22Rv1 (cell line): ENCODE measurements at regions not wholly inside any gene's neighbourhood (a gene's known extent, or its start where the extent isn't known, plus 50 kb on each side); places are given as distances from the start of the nearest gene placed in this dataset.

Experiments used
- CTCF ChIP-seq: fragments of 450-650 bp; IDR thresholded peaks from 2 replicates; pipeline ENCODE4 v1.5.1; 2017; ENCODE audit warnings: mild to moderate bottlenecking
- ZFX ChIP-seq: fragments of 450-650 bp; IDR thresholded peaks from 2 replicates; pipeline ENCODE4 v1.6.1; 2017; ENCODE audit warnings: antibody characterized with exemption, borderline replicate concordance

- TF ChIP-seq CTCF: no peak
- TF ChIP-seq ZFX: no peak
Observed at GRCh38 chr4:161121451-161121850, 1042.3 kb downstream of the FSTL5 start.
